ENCODE measurements at regions not wholly inside any gene's neighbourhood (a gene's known extent, or its start where the extent isn't known, plus 50 kb on each side); places are given as distances from the start of the nearest gene placed in this dataset.

- no peaks in the 10 kb centered on the region for H3K27me3 ChIP-seq
- no peaks in the 10 kb centered on the region for H3K36me3 ChIP-seq
- H3K4me3 ChIP-seq: no peak overlapping the region
- no peaks in the 10 kb centered on the region for H3K9me3 ChIP-seq
- no peak for DNase-seq
- H3K27ac ChIP-seq: no peak overlapping the region
- TF ChIP-seq CTCF (IDR thresholded peaks at IDR 0.05): no peak
- no peak for TF ChIP-seq POLR2A (IDR thresholded peaks at IDR 0.05)
- no peaks in the 10 kb centered on the region for H3K4me1 ChIP-seq
- intact Hi-C loops (cut with DNase I; ENCODE audit: low total_unique reads): no loop called here
Measured at GRCh38 chr12:114226241-114226928, 179.6 kb downstream of the TBX5 start.

GRCh38 chr12:114221957-114222630 is 183.8 kb downstream of the TBX5 start:
- no peaks in the 10 kb centered on the region for H3K27me3 ChIP-seq

GRCh38 chr12:114221136-114221833 is 184.7 kb downstream of the TBX5 start:
- no peak for TF ChIP-seq POLR2A (IDR thresholded peaks at IDR 0.05)
- TF ChIP-seq CTCF (IDR thresholded peaks at IDR 0.05): no peak
- Histone ChIP-seq H3K27me3 (no peaks in the 10 kb centered on the region), H3K4me1 (no peaks in the 10 kb centered on the region), H3K9me3 (no peaks in the 10 kb centered on the region), H3K36me3 (no peaks in the 10 kb centered on the region), H3K4me3 (no peak overlapping the region), H3K27ac (no peak overlapping the region)
- intact Hi-C loops (cut with DNase I; ENCODE audit: low total_unique reads): no loop called here
- DNase-seq: no peak

More at GRCh38 chr12:114221957-114222630, 183.8 kb downstream of the TBX5 start:
- Histone ChIP-seq H3K4me3 (no peak overlapping the region), H3K9me3 (no peaks in the 10 kb centered on the region), H3K36me3 (no peaks in the 10 kb centered on the region), H3K27ac (no peak overlapping the region), H3K4me1 (no peaks in the 10 kb centered on the region)
- intact Hi-C loops (cut with DNase I; ENCODE audit: low total_unique reads): no loop called here
- no peak for DNase-seq
- TF ChIP-seq CTCF (IDR thresholded peaks at IDR 0.05) (no peak), POLR2A (IDR thresholded peaks at IDR 0.05) (no peak)

- intact Hi-C loops (cut with DNase I; ENCODE audit: low total_unique reads): no loop called here
- no peak for DNase-seq
- no peak for TF ChIP-seq POLR2A (IDR thresholded peaks at IDR 0.05)
- TF ChIP-seq CTCF (IDR thresholded peaks at IDR 0.05): no peak
Measured at GRCh38 chr12:114220311-114220710, 185.6 kb downstream of the TBX5 start.

GRCh38 chr12:114218136-114218535 is 187.8 kb downstream of the TBX5 start:
- no peaks in the 10 kb centered on the region for H3K36me3 ChIP-seq
- intact Hi-C loops (cut with DNase I; ENCODE audit: low total_unique reads): no loop called here
- no peaks in the 10 kb centered on the region for H3K9me3 ChIP-seq
- TF ChIP-seq POLR2A (IDR thresholded peaks at IDR 0.05) (no peak), CTCF (IDR thresholded peaks at IDR 0.05) (no peak)
- H3K4me3 ChIP-seq: no peak overlapping the region
- no peak for DNase-seq
- H3K4me1 ChIP-seq: no peaks in the 10 kb centered on the region
- no peaks in the 10 kb centered on the region for H3K27me3 ChIP-seq
- H3K27ac ChIP-seq: no peak overlapping the region

More at GRCh38 chr12:114220311-114220710, 185.6 kb downstream of the TBX5 start:
- Histone ChIP-seq H3K9me3 (no peaks in the 10 kb centered on the region), H3K27ac (no peak overlapping the region), H3K4me3 (no peak overlapping the region), H3K27me3 (no peaks in the 10 kb centered on the region), H3K4me1 (no peaks in the 10 kb centered on the region), H3K36me3 (no peaks in the 10 kb centered on the region)

All from uterus (tissue), 3 donors.